ENCODE measurements at regions not wholly inside any gene's neighbourhood (a gene's known extent, or its start where the extent isn't known, plus 50 kb on each side); places are given as distances from the start of the nearest gene placed in this dataset.

DNA sequence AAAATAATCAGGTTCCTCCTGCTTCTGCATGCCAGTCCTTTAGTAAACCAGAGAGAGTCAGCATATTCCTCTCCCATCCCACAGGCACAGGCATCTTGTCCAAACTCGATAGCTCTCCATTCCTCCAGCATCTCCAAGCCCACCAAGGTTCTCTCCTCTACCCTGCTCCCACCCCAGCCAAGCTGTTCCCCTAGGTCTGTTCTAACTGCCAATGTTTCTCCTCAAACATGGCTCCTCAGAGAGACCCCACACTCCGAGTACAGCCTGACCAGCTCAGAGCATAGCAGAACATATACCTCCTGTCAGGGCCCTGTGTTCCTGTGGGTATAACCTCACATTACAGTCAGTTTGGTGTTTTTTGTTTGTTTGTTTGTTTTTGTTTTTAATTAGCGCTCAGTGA is 177.8 kb downstream of the VEGFA start:
- TF ChIP-seq TAF1 (IDR thresholded peaks at IDR 0.05; ENCODE audit: borderline replicate concordance, insufficient read depth, low read length) (no peak), SIN3A (IDR thresholded peaks at IDR 0.05; ENCODE audit: borderline replicate concordance, insufficient read depth, low read length) (no peak)

All from PFSK-1 (cell line).